B cell (primary cell): ENCODE measurements at regions not wholly inside any gene's neighbourhood (a gene's known extent, or its start where the extent isn't known, plus 50 kb on each side); places are given as distances from the start of the nearest gene placed in this dataset.

Source experiments
- CTCF ChIP-seq: fragments of 200-600 bp; IDR thresholded peaks from one replicate; pipeline ENCODE4 v1.8.0; 2022; ENCODE audit warnings: antibody characterized with exemption, mild to moderate bottlenecking
- EZH2 ChIP-seq: IDR thresholded peaks from 2 replicates; pipeline ENCODE4 v1.6.1; 2012; ENCODE audit warnings: borderline replicate concordance, low read depth, mild to moderate bottlenecking, moderate library complexity, low read length; ENCODE audit not compliant: insufficient read depth, poor library complexity, severe bottlenecking

GRCh38 chr5:126351153-126351552 is 72.1 kb upstream of the GRAMD2B start:
- no peak for TF ChIP-seq CTCF
- TF ChIP-seq EZH2, result no peak
